Parathyroid adenoma (tissue), 2 donors: ENCODE measurements at regions not wholly inside any gene's neighbourhood (a gene's known extent, or its start where the extent isn't known, plus 50 kb on each side); places are given as distances from the start of the nearest gene placed in this dataset.
"Not testable (repeated sequence)": the region's sequence is repeated elsewhere in the genome, so short reads cannot be mapped to it uniquely, and the experiment has no call there.

Source experiments
- H2AFZ ChIP-seq: fragments of 300-600 bp; sonication (generic); one replicate; pipeline ENCODE4 v1.7.0; 2017; ENCODE audit warnings: antibody characterized with exemption, mild to moderate bottlenecking
- H3K27ac ChIP-seq: fragments of 300-600 bp; sonication (generic); one replicate; pipeline ENCODE4 v1.7.0; 2017
- H3K27me3 ChIP-seq: fragments of 300-600 bp; sonication (generic); one replicate; pipeline ENCODE4 v1.7.0; 2017; ENCODE audit warnings: low read length; ENCODE audit not compliant: control insufficient read depth, insufficient read depth
- H3K36me3 ChIP-seq: fragments of 300-600 bp; sonication (generic); one replicate; pipeline ENCODE4 v1.7.0; 2017; ENCODE audit warnings: low read length; ENCODE audit not compliant: control insufficient read depth, insufficient read depth
- H3K4me1 ChIP-seq: fragments of 300-600 bp; sonication (generic); one replicate; pipeline ENCODE4 v1.7.0; 2017; ENCODE audit warnings: control low read depth
- H3K4me2 ChIP-seq: fragments of 300-600 bp; sonication (generic); one replicate; pipeline ENCODE4 v1.7.0; 2017; ENCODE audit warnings: low read length
- H3K4me3 ChIP-seq: fragments of 300-600 bp; sonication (generic); one replicate; pipeline ENCODE4 v1.7.0; 2017; ENCODE audit warnings: low read depth, low read length
- H3K79me2 ChIP-seq: fragments of 300-600 bp; sonication (generic); one replicate; pipeline ENCODE4 v1.7.0; 2017; ENCODE audit warnings: control low read depth
- H3K9ac ChIP-seq: fragments of 300-600 bp; sonication (generic); one replicate; pipeline ENCODE4 v1.7.0; 2017; ENCODE audit warnings: mild to moderate bottlenecking
- H3K9me3 ChIP-seq: fragments of 300-600 bp; sonication (generic); one replicate; pipeline ENCODE4 v1.7.0; 2017; ENCODE audit warnings: low read length; ENCODE audit not compliant: control insufficient read depth
- TF ChIP-seq, protein P1 (sequence below): fragments of 300-600 bp; sonication (generic); IDR thresholded peaks from one replicate; pipeline ENCODE4 v1.7.0; 2017; ENCODE audit warnings: antibody characterized with exemption, mild to moderate bottlenecking
- donor health status: primary hyperparathyroidism.

DNA sequence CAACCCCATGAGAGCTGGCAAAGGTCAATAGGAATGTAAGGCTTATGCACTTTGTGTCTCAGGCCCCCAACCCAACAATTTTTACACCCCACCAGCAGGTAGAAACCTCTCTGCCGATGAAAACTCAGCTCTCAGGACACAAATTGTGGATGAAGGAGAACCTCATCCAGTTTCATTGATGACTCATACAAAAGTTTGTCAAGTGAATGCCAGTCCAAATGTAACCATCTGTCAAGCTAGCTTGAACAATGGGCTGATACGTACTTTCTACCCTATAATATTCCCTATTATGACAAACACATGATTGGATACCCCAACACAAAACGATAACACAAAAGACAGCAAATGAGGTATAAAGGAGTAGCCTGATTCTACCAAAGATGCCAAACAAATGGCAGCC lies 321.2 kb upstream of the TMEFF2 start:
- TF ChIP-seq, protein P1, sequence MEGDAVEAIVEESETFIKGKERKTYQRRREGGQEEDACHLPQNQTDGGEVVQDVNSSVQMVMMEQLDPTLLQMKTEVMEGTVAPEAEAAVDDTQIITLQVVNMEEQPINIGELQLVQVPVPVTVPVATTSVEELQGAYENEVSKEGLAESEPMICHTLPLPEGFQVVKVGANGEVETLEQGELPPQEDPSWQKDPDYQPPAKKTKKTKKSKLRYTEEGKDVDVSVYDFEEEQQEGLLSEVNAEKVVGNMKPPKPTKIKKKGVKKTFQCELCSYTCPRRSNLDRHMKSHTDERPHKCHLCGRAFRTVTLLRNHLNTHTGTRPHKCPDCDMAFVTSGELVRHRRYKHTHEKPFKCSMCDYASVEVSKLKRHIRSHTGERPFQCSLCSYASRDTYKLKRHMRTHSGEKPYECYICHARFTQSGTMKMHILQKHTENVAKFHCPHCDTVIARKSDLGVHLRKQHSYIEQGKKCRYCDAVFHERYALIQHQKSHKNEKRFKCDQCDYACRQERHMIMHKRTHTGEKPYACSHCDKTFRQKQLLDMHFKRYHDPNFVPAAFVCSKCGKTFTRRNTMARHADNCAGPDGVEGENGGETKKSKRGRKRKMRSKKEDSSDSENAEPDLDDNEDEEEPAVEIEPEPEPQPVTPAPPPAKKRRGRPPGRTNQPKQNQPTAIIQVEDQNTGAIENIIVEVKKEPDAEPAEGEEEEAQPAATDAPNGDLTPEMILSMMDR = no peak
- no peak overlapping the region for H3K27ac ChIP-seq

DNA sequence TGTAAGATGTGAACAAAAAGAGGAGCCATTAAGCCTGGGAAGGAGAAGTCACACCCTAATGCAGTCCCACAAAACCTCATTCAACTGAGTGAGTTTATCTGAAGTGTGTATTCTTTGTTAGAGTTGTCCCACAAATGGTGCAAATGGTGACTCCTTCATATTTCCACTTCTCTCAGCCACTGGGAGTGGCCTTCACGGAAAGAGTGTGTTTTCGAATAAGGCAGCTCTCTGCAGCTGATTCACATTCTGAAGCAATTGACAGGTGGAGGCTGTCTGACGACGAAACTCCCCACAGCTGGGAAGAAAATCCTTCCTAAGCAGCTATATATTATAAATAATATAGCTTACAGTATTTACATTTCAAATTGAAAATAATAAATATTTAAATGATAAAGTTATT lies 318.8 kb upstream of the TMEFF2 start:
- Histone ChIP-seq H3K9ac (no peak overlapping the region), H3K79me2 (no peaks in the 10 kb centered on the region), H3K27me3 (no peaks in the 10 kb centered on the region), H3K36me3 (no peaks in the 10 kb centered on the region), H2AFZ (no peak overlapping the region), H3K9me3 (no peaks in the 10 kb centered on the region), H3K4me1 (no peaks in the 10 kb centered on the region), H3K4me3 (no peak overlapping the region), H3K4me2 (no peak overlapping the region), H3K27ac (no peak overlapping the region)
- TF ChIP-seq, protein P1 = no peak

More for the DNA sequence above, 321.2 kb upstream of the TMEFF2 start:
- Histone ChIP-seq H3K4me2 (no peak overlapping the region), H3K9ac (no peak overlapping the region), H3K36me3 (no peaks in the 10 kb centered on the region), H3K79me2 (no peaks in the 10 kb centered on the region), H3K4me1 (no peaks in the 10 kb centered on the region), H2AFZ (no peak overlapping the region), H3K27me3 (no peaks in the 10 kb centered on the region), H3K4me3 (no peak overlapping the region), H3K9me3 (no peaks in the 10 kb centered on the region)

- H3K36me3 ChIP-seq, H3K9me3 ChIP-seq, H3K27me3 ChIP-seq, H3K4me3 ChIP-seq, H3K9ac ChIP-seq, H3K4me2 ChIP-seq, H3K4me1 ChIP-seq, H3K79me2 ChIP-seq, H2AFZ ChIP-seq, H3K27ac ChIP-seq: not testable (repeated sequence)
These were observed 313.2 kb upstream of the TMEFF2 start for GRCh38 chr2:192507836-192508450.

GRCh38 chr2:192500550-192501200 lies 305.9 kb upstream of the TMEFF2 start:
- Histone ChIP-seq H3K27ac (no peak overlapping the region), H3K4me3 (no peak overlapping the region), H3K4me1 (no peaks in the 10 kb centered on the region), H3K9me3 (no peaks in the 10 kb centered on the region), H3K27me3 (no peaks in the 10 kb centered on the region), H2AFZ (no peak overlapping the region), H3K9ac (no peak overlapping the region), H3K4me2 (no peak overlapping the region), H3K36me3 (no peaks in the 10 kb centered on the region), H3K79me2 (no peaks in the 10 kb centered on the region)
- TF ChIP-seq, protein P1 = no peak

- no peak overlapping the region for H3K9ac ChIP-seq
- H3K27me3 ChIP-seq = no peaks in the 10 kb centered on the region
- H3K9me3 ChIP-seq = no peaks in the 10 kb centered on the region
- no peaks in the 10 kb centered on the region for H3K4me1 ChIP-seq
- H3K79me2 ChIP-seq = no peaks in the 10 kb centered on the region
- H3K27ac ChIP-seq = no peak overlapping the region
- H2AFZ ChIP-seq = no peak overlapping the region
- no peak overlapping the region for H3K4me2 ChIP-seq
- no peak overlapping the region for H3K4me3 ChIP-seq
- TF ChIP-seq, protein P1 = no peak
- H3K36me3 ChIP-seq = no peaks in the 10 kb centered on the region
These were observed 304.7 kb upstream of the TMEFF2 start for GRCh38 chr2:192499476-192499875.
